Lower lobe of right lung (tissue), 2 donors: ENCODE measurements at regions not wholly inside any gene's neighbourhood (a gene's known extent, or its start where the extent isn't known, plus 50 kb on each side); places are given as distances from the start of the nearest gene placed in this dataset.

Experiments used
- ATAC-seq, 2 donors: fragments of 200-7000 bp; cut with Tn5 transposase; one replicate each; pipeline ENCODE4 v1.9.1; 2020 to 2022; ENCODE audit warnings: mild to moderate bottlenecking in 2 of 2, moderate library complexity in 2 of 2
- DNase-seq: peaks from one replicate; pipeline ENCODE4 v3.0.0-alpha.2; 2020
- H3K27ac ChIP-seq: fragments of 200-600 bp; one replicate; pipeline ENCODE4 v1.8.0; 2022
- H3K27me3 ChIP-seq: fragments of 200-600 bp; one replicate; pipeline ENCODE4 v1.8.0; 2022; ENCODE audit warnings: low read depth
- H3K36me3 ChIP-seq: fragments of 200-600 bp; one replicate; pipeline ENCODE4 v1.8.0; 2022; ENCODE audit warnings: mild to moderate bottlenecking
- H3K4me1 ChIP-seq: fragments of 200-600 bp; one replicate; pipeline ENCODE4 v1.8.0; 2022
- H3K4me3 ChIP-seq: fragments of 200-600 bp; one replicate; pipeline ENCODE4 v1.8.0; 2022; ENCODE audit warnings: mild to moderate bottlenecking
- H3K9me3 ChIP-seq: fragments of 200-600 bp; one replicate; pipeline ENCODE4 v1.8.0; 2022
- intact Hi-C: fragments of 100-400 bp; cut with DNase I; formaldehyde crosslinking; loops from one replicate; pipeline ENCODE4 v1.11.0; 2022
- TF ChIP-seq, protein P1 (sequence below): fragments of 200-600 bp; IDR thresholded peaks from one replicate; pipeline ENCODE4 v1.8.0; 2022; ENCODE audit warnings: antibody characterized with exemption, mild to moderate bottlenecking
- donor health status: DM: no; HTN: yes; CAD: no; lungs with severe emphysema.

DNA sequence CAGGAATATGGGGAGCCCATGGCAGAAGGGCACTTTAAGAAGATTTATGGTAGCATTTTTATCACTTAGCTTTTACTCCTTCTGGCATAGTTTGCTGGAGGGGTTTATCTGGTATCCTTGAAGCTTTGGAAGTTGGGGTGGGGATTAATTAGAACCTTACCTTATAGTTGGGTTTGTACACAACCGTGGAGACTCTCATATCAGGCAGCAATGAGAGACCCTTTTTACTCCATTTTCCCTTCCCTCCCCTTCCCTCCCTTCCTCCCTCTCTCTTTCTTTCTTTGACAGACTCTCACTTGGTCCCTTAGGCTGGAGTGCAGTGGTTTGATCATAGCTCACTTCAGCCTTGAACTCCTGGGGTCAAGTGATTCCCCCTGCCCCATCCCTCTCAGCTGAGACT is 465.8 kb upstream of the PODXL start:
- H3K4me1 ChIP-seq = no peaks in the 10 kb centered on the region
- no peaks in the 10 kb centered on the region for H3K27me3 ChIP-seq
- intact Hi-C loops = no loop called here
- no peak overlapping the region for H3K27ac ChIP-seq
- ATAC-seq (no peak), DNase-seq (no peak)
- H3K9me3 ChIP-seq = no peaks in the 10 kb centered on the region
- no peaks in the 10 kb centered on the region for H3K36me3 ChIP-seq
- TF ChIP-seq, protein P1, sequence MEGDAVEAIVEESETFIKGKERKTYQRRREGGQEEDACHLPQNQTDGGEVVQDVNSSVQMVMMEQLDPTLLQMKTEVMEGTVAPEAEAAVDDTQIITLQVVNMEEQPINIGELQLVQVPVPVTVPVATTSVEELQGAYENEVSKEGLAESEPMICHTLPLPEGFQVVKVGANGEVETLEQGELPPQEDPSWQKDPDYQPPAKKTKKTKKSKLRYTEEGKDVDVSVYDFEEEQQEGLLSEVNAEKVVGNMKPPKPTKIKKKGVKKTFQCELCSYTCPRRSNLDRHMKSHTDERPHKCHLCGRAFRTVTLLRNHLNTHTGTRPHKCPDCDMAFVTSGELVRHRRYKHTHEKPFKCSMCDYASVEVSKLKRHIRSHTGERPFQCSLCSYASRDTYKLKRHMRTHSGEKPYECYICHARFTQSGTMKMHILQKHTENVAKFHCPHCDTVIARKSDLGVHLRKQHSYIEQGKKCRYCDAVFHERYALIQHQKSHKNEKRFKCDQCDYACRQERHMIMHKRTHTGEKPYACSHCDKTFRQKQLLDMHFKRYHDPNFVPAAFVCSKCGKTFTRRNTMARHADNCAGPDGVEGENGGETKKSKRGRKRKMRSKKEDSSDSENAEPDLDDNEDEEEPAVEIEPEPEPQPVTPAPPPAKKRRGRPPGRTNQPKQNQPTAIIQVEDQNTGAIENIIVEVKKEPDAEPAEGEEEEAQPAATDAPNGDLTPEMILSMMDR = no peak
- no peak overlapping the region for H3K4me3 ChIP-seq

DNA sequence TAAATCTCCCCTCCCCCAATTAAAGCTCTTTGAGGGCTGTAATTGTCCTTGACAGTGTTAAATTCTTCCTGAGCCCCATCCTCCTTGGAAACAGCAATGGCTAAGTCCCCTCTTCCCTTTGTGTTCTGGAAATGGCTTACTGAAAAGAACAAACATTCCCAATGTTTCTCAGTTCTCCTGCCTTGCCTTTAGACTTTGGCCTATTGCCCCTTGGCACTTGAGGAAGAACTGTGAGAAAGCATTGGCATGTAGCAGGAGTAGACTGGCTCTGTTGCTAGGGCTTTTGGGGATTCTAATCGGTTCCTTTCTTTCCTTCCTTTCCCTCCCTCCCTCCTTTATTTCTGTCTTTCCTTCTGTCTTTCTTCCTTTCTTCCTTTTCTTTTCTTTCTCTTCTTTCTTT is 463.3 kb upstream of the PODXL start:
- no peaks in the 10 kb centered on the region for H3K9me3 ChIP-seq
- DNase-seq = no peak
- ATAC-seq = no peak
- H3K27ac ChIP-seq = no peak overlapping the region
- TF ChIP-seq, protein P1 = no peak
- H3K4me1 ChIP-seq = no peaks in the 10 kb centered on the region
- no peak overlapping the region for H3K4me3 ChIP-seq
- intact Hi-C loops = no loop called here
- no peaks in the 10 kb centered on the region for H3K36me3 ChIP-seq
- H3K27me3 ChIP-seq = no peaks in the 10 kb centered on the region

DNA sequence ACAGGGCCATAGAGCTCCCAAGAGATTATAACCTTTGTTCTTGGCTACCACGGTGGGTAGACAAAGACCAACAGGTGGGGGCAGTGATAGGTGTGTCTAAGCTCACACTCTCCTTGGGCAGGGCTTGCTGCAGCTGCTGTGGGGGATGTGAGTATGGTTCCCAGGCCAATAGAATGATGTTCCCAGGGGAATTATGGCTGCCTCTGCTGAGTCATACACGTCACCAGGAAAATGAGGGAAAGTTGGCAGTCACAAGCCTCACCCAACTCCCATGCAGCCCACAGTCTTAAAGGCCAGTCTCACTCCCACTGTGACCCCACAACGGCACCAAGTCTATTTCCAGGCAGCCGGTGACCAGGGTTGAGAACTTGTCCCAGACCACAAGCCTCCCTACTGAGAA is 453.4 kb upstream of the PODXL start:
- DNase-seq (no peak), ATAC-seq (no peak)
- H3K27me3 ChIP-seq = no peaks in the 10 kb centered on the region
- no peaks in the 10 kb centered on the region for H3K9me3 ChIP-seq
- TF ChIP-seq, protein P1 = no peak
- H3K36me3 ChIP-seq = no peaks in the 10 kb centered on the region
- no peak overlapping the region for H3K4me3 ChIP-seq
- intact Hi-C loops = no loop called here
- no peaks in the 10 kb centered on the region for H3K4me1 ChIP-seq
- H3K27ac ChIP-seq = no peak overlapping the region

DNA sequence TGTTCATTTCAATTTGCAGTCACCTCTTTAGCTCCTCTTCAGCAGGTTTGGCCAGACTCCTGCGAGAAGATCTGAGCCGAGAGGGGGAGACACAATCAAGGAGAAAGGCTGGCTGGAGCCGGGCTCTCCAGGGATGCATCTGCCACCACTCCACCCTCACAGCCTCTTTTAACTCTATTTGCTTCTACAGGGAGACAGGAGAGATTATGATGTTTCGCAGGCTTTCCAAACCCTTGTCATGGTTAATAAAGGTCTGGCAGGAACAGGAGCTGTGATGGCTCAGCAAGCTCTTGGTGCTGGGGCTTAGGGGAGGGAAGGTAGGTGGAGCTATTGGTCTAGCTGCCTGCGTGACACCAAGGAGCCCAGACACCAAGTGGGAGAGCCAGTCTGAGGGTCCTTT is 448.1 kb upstream of the PODXL start:
- ATAC-seq (no peak), DNase-seq (no peak)
- H3K36me3 ChIP-seq = no peaks in the 10 kb centered on the region
- no peaks in the 10 kb centered on the region for H3K4me1 ChIP-seq
- intact Hi-C loops = no loop called here
- no peaks in the 10 kb centered on the region for H3K9me3 ChIP-seq
- no peaks in the 10 kb centered on the region for H3K27me3 ChIP-seq
- no peak overlapping the region for H3K4me3 ChIP-seq
- no peak overlapping the region for H3K27ac ChIP-seq
- TF ChIP-seq, protein P1 = no peak

DNA sequence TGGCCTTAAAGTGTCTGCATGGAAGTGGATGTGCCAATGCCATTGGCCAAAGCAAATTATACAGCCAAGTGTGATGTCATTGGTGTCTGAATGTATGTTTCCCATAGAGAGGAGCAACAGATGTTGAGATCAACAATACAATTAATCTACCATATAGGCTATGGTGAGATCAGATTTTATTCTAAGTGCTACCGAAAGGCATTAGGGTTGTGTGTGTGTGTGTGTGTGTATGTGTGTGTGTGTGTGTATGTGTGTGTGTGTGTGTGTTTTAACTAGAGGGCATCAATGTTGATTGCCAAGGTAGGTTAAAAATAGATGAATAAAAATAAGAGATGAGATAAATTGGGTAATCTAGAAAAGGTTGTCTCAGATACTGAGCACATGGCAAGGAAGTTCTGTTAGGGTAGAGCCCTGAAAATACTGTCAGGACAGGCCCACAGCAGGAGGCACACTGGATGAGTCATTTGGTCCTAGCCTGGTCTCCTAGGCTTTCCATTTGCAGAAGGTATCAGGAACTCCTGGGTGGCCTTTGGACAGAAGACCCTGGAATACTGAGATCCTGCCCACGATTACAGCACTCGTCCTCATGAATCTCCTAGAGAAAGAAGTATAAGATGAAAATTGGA is 446.0 kb upstream of the PODXL start:
- no peaks in the 10 kb centered on the region for H3K9me3 ChIP-seq
- H3K4me1 ChIP-seq = no peaks in the 10 kb centered on the region
- DNase-seq (no peak), ATAC-seq (no peak)
- intact Hi-C loops = no loop called here
- no peak overlapping the region for H3K27ac ChIP-seq
- no peak overlapping the region for H3K4me3 ChIP-seq
- no peaks in the 10 kb centered on the region for H3K36me3 ChIP-seq
- TF ChIP-seq, protein P1 = no peak
- H3K27me3 ChIP-seq = no peaks in the 10 kb centered on the region

DNA sequence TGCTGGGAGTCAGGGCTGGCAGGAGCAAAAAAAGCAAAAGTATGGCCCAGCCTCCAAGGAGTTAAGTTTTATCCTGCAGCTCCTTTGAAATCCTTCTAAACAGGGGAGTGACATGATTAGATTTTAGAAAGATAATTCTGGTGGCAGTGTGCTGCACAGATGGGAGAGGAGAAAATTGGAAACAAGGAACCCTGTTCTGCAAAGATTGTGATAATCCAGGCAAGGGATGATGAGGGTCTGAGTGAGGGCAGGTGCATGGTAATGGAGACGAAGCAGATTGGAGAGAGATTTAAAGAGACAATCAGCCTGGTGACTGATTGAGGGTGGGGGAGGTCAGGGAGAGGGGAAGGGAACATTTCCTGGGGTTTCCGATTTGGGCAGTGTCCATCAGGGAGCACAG is 444.7 kb upstream of the PODXL start:
- H3K27me3 ChIP-seq = no peaks in the 10 kb centered on the region
- no peaks in the 10 kb centered on the region for H3K4me1 ChIP-seq
- no peak overlapping the region for H3K4me3 ChIP-seq
- intact Hi-C loops = no loop called here
- no peak for ATAC-seq
- no peaks in the 10 kb centered on the region for H3K36me3 ChIP-seq
- TF ChIP-seq, protein P1 = no peak
- DNase-seq = no peak
- no peaks in the 10 kb centered on the region for H3K9me3 ChIP-seq
- H3K27ac ChIP-seq = no peak overlapping the region
